Nephron (organoid): ENCODE measurements at regions not wholly inside any gene's neighbourhood (a gene's known extent, or its start where the extent isn't known, plus 50 kb on each side); places are given as distances from the start of the nearest gene placed in this dataset.

Experiments
- H3K27ac Mint-ChIP-seq, 3 experiments: 2 replicates each; pipeline ENCODE4 v1.8.0; 2020; ENCODE audit warnings: mixed read lengths in 3 of 3, mild to moderate bottlenecking in 2 of 3, moderate library complexity in 1 of 3
- H3K27me3 Mint-ChIP-seq: 2 replicates; pipeline ENCODE4 v1.8.0; 2021; ENCODE audit warnings: low read depth, mild to moderate bottlenecking, moderate library complexity, mixed read lengths
- H3K36me3 Mint-ChIP-seq: 2 replicates; pipeline ENCODE4 v1.8.0; 2020; ENCODE audit warnings: low read depth, mixed read lengths
- H3K4me1 Mint-ChIP-seq: 2 replicates; pipeline ENCODE4 v1.8.0; 2020; ENCODE audit warnings: mixed read lengths
- H3K4me3 Mint-ChIP-seq, 3 experiments: 2 replicates each; pipeline ENCODE4 v1.8.0; 2020; ENCODE audit warnings: mild to moderate bottlenecking in 3 of 3, mixed read lengths in 3 of 3, moderate library complexity in 2 of 3
- H3K9me3 Mint-ChIP-seq: 2 replicates; pipeline ENCODE4 v1.8.0; 2020; ENCODE audit warnings: mixed read lengths
- CTCF ChIP-seq, 3 experiments: fragments of 200-600 bp; sonication (generic); IDR thresholded peaks; one replicate each; pipeline ENCODE4 v1.5.0; 2021; ENCODE audit warnings: antibody characterized with exemption in 3 of 3; ENCODE audit not compliant: unreplicated experiment in 3 of 3

GRCh38 chr3:24582431-24583403 lies 88.1 kb upstream of the THRB start:
- Mint-ChIP-seq H3K4me3 (no peak overlapping the region), H3K27me3 (peaks cover 9% of the 10 kb centered on the region), H3K27ac (no peak overlapping the region), H3K4me1 (peaks cover 13% of the 10 kb centered on the region), H3K9me3 (no peaks in the 10 kb centered on the region), H3K36me3 (no peaks in the 10 kb centered on the region)
- TF ChIP-seq CTCF (IDR thresholded peaks at IDR 0.05; ENCODE audit: unreplicated experiment in 3 of 3) = no peak

- Mint-ChIP-seq H3K27me3 (peaks cover 6% of the 10 kb centered on the region), H3K27ac (no peak overlapping the region), H3K9me3 (no peaks in the 10 kb centered on the region), H3K4me1 (peaks cover 37% of the 10 kb centered on the region), H3K36me3 (no peaks in the 10 kb centered on the region), H3K4me3 (no peak overlapping the region)
- no peak for TF ChIP-seq CTCF (IDR thresholded peaks at IDR 0.05; ENCODE audit: unreplicated experiment in 3 of 3)
Measured at GRCh38 chr3:24586920-24587319, 92.3 kb upstream of the THRB start.

- H3K4me3 Mint-ChIP-seq = no peak overlapping the region
- no peaks in the 10 kb centered on the region for H3K36me3 Mint-ChIP-seq
- peaks cover 6% of the 10 kb centered on the region for H3K27me3 Mint-ChIP-seq
- peaks cover 29% of the 10 kb centered on the region for H3K4me1 Mint-ChIP-seq
- H3K9me3 Mint-ChIP-seq = no peaks in the 10 kb centered on the region
- peak overlapping the region; percentile 49 to 71 (median 64) for H3K27ac Mint-ChIP-seq
- TF ChIP-seq CTCF (IDR thresholded peaks at IDR 0.05; ENCODE audit: unreplicated experiment in 3 of 3) = no peak
Measured at GRCh38 chr3:24588629-24589512, 94.2 kb upstream of the THRB start.

GRCh38 chr3:24589513-24589851 lies 94.8 kb upstream of the THRB start:
- H3K4me1 Mint-ChIP-seq = peaks cover 29% of the 10 kb centered on the region
- peaks cover 6% of the 10 kb centered on the region for H3K27me3 Mint-ChIP-seq
- H3K4me3 Mint-ChIP-seq = no peak overlapping the region
- no peaks in the 10 kb centered on the region for H3K9me3 Mint-ChIP-seq
- TF ChIP-seq CTCF (IDR thresholded peaks at IDR 0.05; ENCODE audit: unreplicated experiment in 3 of 3) = no peak
- H3K36me3 Mint-ChIP-seq = no peaks in the 10 kb centered on the region
- peak overlapping the region in 2 of 3 experiments; percentile 64 to 71 for H3K27ac Mint-ChIP-seq

- Mint-ChIP-seq H3K4me1 (peaks cover 29% of the 10 kb centered on the region), H3K27me3 (peaks cover 6% of the 10 kb centered on the region), H3K4me3 (no peak overlapping the region), H3K36me3 (no peaks in the 10 kb centered on the region), H3K9me3 (no peaks in the 10 kb centered on the region), H3K27ac (peak overlapping the region; percentile 45 to 71 (median 64))
- TF ChIP-seq CTCF (IDR thresholded peaks at IDR 0.05; ENCODE audit: unreplicated experiment in 3 of 3) = no peak
Measured at GRCh38 chr3:24589931-24590880, 95.6 kb upstream of the THRB start.
